ENCODE measurements at regions not wholly inside any gene's neighbourhood (a gene's known extent, or its start where the extent isn't known, plus 50 kb on each side); places are given as distances from the start of the nearest gene placed in this dataset.

GRCh38 chr14:48382961-48383360, 707.6 kb upstream of the MDGA2 start:
- Histone ChIP-seq H3K4me2 (ENCODE audit: low read length) (no peak overlapping the region), H3K79me2 (ENCODE audit: insufficient read depth, low read length) (no peaks in the 10 kb centered on the region), H3K36me3 (ENCODE audit: control insufficient read depth in 1 of 2, insufficient read depth in 2 of 2, low read length in 2 of 2) (no peaks in the 10 kb centered on the region), H3K27ac (ENCODE audit: low read depth, low read length) (no peak overlapping the region), H3K4me3 (replicated peaks in 1 of 2; ENCODE audit: low read depth in 1 of 2, low read length in 2 of 2) (no peak overlapping the region), H4K20me1 (ENCODE audit: insufficient read depth) (no peaks in the 10 kb centered on the region), H3K9ac (ENCODE audit: low read length) (no peak overlapping the region), H3K27me3 (ENCODE audit: insufficient read depth, low read length) (no peaks in the 10 kb centered on the region), H3K9me3 (ENCODE audit: control insufficient read depth in 1 of 2, insufficient read depth in 1 of 2, low read depth in 1 of 2, low read length in 2 of 2) (no peaks in the 10 kb centered on the region; a peak in 1 of 4 replicates), H2AFZ (ENCODE audit: low read depth, low read length, poor library complexity, severe bottlenecking) (no peak overlapping the region), H3K9me2 (ENCODE audit: insufficient read depth) (no peaks in the 10 kb centered on the region), H3K4me1 (ENCODE audit: control insufficient read depth in 1 of 2, insufficient read depth in 2 of 2, low read length in 2 of 2) (no peaks in the 10 kb centered on the region)
- no TSS peak for BruUV-seq (replicated peaks)
- no peak for DNase-seq (ENCODE audit: low read depth, low spot score)
- no peak for ATAC-seq
- CTCF ChIA-PET: no interaction called here
- RAD21 ChIA-PET (ENCODE audit: low non-redundant PET in 1 of 2, low total read pairs in 2 of 2, uncharacterized antibody in 2 of 2, unreplicated experiment in 2 of 2): no interaction called here
- POLR2A ChIA-PET: no interaction called here
- TF ChIP-seq MAX (IDR thresholded peaks at IDR 0.05) (no peak), POLR2A (IDR thresholded peaks at IDR 0.05; ENCODE audit: borderline replicate concordance, extremely low read depth, insufficient read depth, insufficient read length) (no peak), EGR1 (IDR thresholded peaks at IDR 0.05; ENCODE audit: low read depth) (no peak), SIN3A (IDR thresholded peaks at IDR 0.05; ENCODE audit: low read depth) (no peak), POLR2AphosphoS5 (IDR thresholded peaks at IDR 0.05; ENCODE audit: low read depth, low read length) (no peak), EZH2 (IDR thresholded peaks at IDR 0.05) (no peak), CBX3 (IDR thresholded peaks at IDR 0.05; ENCODE audit: low read depth) (no peak), RAD21 (IDR thresholded peaks at IDR 0.05; ENCODE audit: low read depth) (no peak), SRF (IDR thresholded peaks at IDR 0.05; ENCODE audit: low read depth) (no peak), ZFX (IDR thresholded peaks at IDR 0.05) (no peak), CTCF (IDR thresholded peaks at IDR 0.05 in 2 of 3, conservative IDR thresholded peaks at IDR 0.05 in 1 of 3; ENCODE audit: borderline replicate concordance in 1 of 3, insufficient read depth in 1 of 3, low read depth in 2 of 3, low read length in 2 of 3) (no peak), ZNF274 (IDR thresholded peaks at IDR 0.05; ENCODE audit: low read depth, low read length) (no peak), FOSL1 (IDR thresholded peaks at IDR 0.05; ENCODE audit: low read depth) (no peak), YY1 (IDR thresholded peaks at IDR 0.05; ENCODE audit: extremely low read depth, insufficient replicate concordance, low read depth, low read length) (no peak), CEBPB (IDR thresholded peaks at IDR 0.05; ENCODE audit: low read depth) (no peak), ATF3 (IDR thresholded peaks at IDR 0.05) (no peak), ELF1 (IDR thresholded peaks at IDR 0.05; ENCODE audit: borderline replicate concordance, low read depth) (no peak)
- TF ChIP-seq, protein P1, sequence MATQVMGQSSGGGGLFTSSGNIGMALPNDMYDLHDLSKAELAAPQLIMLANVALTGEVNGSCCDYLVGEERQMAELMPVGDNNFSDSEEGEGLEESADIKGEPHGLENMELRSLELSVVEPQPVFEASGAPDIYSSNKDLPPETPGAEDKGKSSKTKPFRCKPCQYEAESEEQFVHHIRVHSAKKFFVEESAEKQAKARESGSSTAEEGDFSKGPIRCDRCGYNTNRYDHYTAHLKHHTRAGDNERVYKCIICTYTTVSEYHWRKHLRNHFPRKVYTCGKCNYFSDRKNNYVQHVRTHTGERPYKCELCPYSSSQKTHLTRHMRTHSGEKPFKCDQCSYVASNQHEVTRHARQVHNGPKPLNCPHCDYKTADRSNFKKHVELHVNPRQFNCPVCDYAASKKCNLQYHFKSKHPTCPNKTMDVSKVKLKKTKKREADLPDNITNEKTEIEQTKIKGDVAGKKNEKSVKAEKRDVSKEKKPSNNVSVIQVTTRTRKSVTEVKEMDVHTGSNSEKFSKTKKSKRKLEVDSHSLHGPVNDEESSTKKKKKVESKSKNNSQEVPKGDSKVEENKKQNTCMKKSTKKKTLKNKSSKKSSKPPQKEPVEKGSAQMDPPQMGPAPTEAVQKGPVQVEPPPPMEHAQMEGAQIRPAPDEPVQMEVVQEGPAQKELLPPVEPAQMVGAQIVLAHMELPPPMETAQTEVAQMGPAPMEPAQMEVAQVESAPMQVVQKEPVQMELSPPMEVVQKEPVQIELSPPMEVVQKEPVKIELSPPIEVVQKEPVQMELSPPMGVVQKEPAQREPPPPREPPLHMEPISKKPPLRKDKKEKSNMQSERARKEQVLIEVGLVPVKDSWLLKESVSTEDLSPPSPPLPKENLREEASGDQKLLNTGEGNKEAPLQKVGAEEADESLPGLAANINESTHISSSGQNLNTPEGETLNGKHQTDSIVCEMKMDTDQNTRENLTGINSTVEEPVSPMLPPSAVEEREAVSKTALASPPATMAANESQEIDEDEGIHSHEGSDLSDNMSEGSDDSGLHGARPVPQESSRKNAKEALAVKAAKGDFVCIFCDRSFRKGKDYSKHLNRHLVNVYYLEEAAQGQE (IDR thresholded peaks at IDR 0.05; ENCODE audit: low read depth): no peak
- TF ChIP-seq, protein P2, sequence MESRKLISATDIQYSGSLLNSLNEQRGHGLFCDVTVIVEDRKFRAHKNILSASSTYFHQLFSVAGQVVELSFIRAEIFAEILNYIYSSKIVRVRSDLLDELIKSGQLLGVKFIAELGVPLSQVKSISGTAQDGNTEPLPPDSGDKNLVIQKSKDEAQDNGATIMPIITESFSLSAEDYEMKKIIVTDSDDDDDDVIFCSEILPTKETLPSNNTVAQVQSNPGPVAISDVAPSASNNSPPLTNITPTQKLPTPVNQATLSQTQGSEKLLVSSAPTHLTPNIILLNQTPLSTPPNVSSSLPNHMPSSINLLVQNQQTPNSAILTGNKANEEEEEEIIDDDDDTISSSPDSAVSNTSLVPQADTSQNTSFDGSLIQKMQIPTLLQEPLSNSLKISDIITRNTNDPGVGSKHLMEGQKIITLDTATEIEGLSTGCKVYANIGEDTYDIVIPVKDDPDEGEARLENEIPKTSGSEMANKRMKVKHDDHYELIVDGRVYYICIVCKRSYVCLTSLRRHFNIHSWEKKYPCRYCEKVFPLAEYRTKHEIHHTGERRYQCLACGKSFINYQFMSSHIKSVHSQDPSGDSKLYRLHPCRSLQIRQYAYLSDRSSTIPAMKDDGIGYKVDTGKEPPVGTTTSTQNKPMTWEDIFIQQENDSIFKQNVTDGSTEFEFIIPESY (IDR thresholded peaks at IDR 0.05; ENCODE audit: extremely low read depth, insufficient replicate concordance, low read length): no peak
- intact Hi-C loops (cut with micrococcal nuclease): no loop called here
